BLaER1 treated with 17β-estradiol and CSF1 and Interleukin-3, amounts not matched to agents 10 nM and 100 nM (cell line): ENCODE measurements at regions not wholly inside any gene's neighbourhood (a gene's known extent, or its start where the extent isn't known, plus 50 kb on each side); places are given as distances from the start of the nearest gene placed in this dataset.

Experiments used
- H3K27ac ChIP-seq, 11 experiments: shearing (Covaris generic); formaldehyde crosslinking; 2 replicates each; pipeline ENCODE4 v1.8.1; 2022
- H3K27me3 ChIP-seq, 11 experiments: shearing (Covaris generic); formaldehyde crosslinking; 2 replicates each; pipeline ENCODE4 v1.8.1; 2022
- H3K36me3 ChIP-seq, 11 experiments: shearing (Covaris generic); formaldehyde crosslinking; 2 replicates each; pipeline ENCODE4 v1.8.1; 2022
- H3K4me1 ChIP-seq, 10 experiments: shearing (Covaris generic); formaldehyde crosslinking; 2 replicates each; pipeline ENCODE4 v1.8.1; 2022
- H3K4me2 ChIP-seq, 11 experiments: shearing (Covaris generic); formaldehyde crosslinking; 2 replicates each; pipeline ENCODE4 v1.8.1; 2022
- H3K4me3 ChIP-seq, 10 experiments: shearing (Covaris generic); formaldehyde crosslinking; 2 replicates each; pipeline ENCODE4 v1.8.1; 2022
- H3K9ac ChIP-seq, 11 experiments: shearing (Covaris generic); formaldehyde crosslinking; 2 replicates each; pipeline ENCODE4 v1.8.1; 2022
- H3K9me3 ChIP-seq, 11 experiments: shearing (Covaris generic); formaldehyde crosslinking; replicated peaks in 1 of 11; 2 replicates each; pipeline ENCODE4 v1.8.1; 2022
- H4K20me1 ChIP-seq, 11 experiments: shearing (Covaris generic); formaldehyde crosslinking; 2 replicates each; pipeline ENCODE4 v1.8.1; 2022
- Cebpa-rat ChIP-seq, 11 experiments: shearing (Covaris generic); IDR thresholded peaks; 2 replicates each; pipeline ENCODE4 v1.8.1; 2022

DNA sequence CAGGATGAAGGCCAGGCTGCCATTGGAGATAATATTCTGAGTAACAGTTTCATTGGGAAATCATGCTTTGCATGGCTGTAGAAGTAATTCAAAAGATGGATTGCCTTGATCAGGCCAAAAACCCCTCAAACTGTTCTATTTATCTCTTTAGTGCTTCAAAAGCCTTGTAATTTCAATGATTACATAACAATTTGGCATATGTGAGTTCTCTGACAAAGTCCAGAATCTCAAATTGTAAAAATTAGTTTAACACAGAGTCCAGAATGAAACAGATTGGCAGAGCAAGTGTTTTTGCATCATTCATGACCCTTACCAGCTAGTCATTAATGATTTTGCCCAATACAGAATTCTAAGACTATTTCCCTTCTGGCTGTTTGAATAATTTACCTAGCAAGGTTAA lies 347.3 kb downstream of the SPRY1 start:
- no peak overlapping the region for H3K27ac ChIP-seq
- no peaks in the 10 kb centered on the region for H4K20me1 ChIP-seq
- H3K4me2 ChIP-seq, result no peak overlapping the region
- TF ChIP-seq Cebpa-rat (IDR thresholded peaks at IDR 0.05), result no peak
- no peaks in the 10 kb centered on the region for H3K36me3 ChIP-seq
- H3K4me3 ChIP-seq, result no peak overlapping the region
- H3K27me3 ChIP-seq, result no peaks in the 10 kb centered on the region
- no peaks in the 10 kb centered on the region for H3K9me3 ChIP-seq
- H3K9ac ChIP-seq, result no peak overlapping the region
- peaks cover 4 to 7% (median 6%) of the 10 kb centered on the region in 10 experiments; a peak in 12 of 20 replicates for H3K4me1 ChIP-seq

DNA sequence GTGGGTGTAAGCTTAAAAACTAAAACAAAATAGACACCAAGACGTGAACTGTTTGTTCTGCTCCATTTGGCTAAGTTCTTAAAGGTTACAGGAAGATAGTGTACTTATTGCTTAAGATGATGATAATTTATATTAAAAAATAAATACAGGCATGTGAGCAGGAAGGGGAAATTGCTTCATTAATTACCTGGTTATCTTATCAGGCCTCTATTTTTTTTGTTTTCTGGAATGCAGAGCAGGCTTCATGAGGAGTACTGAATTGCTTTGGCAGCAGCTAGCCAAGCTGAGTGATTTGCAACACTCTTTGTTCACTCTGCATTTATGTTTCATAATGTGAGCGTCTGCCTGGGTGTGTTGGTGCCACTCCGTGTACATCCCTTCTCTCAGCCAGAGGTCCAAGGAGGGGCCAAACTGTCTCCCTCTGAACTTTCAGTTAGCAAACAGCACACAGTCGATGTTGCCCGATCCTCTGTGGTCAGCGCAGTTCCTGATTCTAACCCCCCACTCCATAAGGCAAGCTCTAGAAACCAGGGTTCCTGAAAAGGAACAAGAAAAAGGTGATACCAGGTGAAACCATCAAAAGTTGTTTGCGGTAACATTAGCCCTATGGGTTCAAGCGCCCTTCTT lies 348.2 kb downstream of the SPRY1 start:
- Histone ChIP-seq H3K9me3 (no peaks in the 10 kb centered on the region), H3K9ac (no peak overlapping the region), H3K4me3 (no peak overlapping the region), H3K27me3 (no peaks in the 10 kb centered on the region), H4K20me1 (no peaks in the 10 kb centered on the region), H3K4me2 (no peak overlapping the region), H3K4me1 (peaks cover 4 to 7% (median 6%) of the 10 kb centered on the region in 10 experiments; a peak in 12 of 20 replicates), H3K36me3 (no peaks in the 10 kb centered on the region), H3K27ac (no peak overlapping the region)
- TF ChIP-seq Cebpa-rat (IDR thresholded peaks at IDR 0.05), result no peak

DNA sequence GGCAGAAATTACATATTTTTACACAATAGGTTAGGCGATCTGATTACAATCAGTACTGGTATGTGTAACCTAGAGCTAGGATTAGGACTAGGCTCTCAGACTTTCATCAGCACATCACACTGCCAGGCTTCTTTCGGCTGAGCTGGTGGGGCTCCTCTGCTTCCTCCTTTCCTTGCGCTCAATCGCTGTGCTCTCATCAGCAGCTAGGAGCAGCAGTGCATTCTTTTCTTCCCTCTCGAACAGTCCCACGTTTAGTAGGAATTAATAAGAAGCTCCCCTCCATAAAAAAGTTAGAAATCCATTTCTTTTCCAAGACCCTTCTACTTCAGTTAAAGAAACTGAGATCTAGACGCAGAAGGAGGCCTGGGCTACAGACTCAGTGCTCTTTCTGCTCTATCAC lies 350.4 kb downstream of the SPRY1 start:
- no peak overlapping the region for H3K4me2 ChIP-seq
- no peak overlapping the region for H3K27ac ChIP-seq
- H3K4me3 ChIP-seq, result no peak overlapping the region
- H3K27me3 ChIP-seq, result no peaks in the 10 kb centered on the region
- H3K36me3 ChIP-seq, result no peaks in the 10 kb centered on the region
- H3K9ac ChIP-seq, result no peak overlapping the region
- H3K9me3 ChIP-seq, result no peaks in the 10 kb centered on the region
- peaks cover under 1 to 2% (median 2%) of the 10 kb centered on the region in 10 experiments; a peak in 11 of 20 replicates for H3K4me1 ChIP-seq
- no peaks in the 10 kb centered on the region for H4K20me1 ChIP-seq
- no peak for TF ChIP-seq Cebpa-rat (IDR thresholded peaks at IDR 0.05)

DNA sequence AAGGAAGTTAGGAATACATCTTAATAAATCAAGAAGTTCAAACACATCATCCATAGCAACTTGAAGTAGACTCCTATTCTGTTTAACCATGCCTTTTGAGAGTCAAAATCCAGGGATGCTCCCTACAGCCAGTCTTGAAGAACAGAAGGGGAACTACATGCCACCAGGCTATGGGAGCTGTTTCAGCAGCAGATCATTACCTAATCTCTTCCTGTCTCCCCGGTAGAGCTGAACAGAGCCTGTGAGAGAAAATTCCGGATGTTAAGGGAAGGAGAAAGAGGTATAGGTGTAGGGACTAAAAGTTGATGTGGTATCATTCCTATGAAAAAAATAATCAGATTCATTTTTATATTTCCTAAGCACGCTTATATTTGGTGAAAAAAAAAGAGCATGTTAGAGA lies 352.2 kb downstream of the SPRY1 start:
- Histone ChIP-seq H3K9ac (no peak overlapping the region), H3K4me2 (no peak overlapping the region), H3K4me1 (no peaks in the 10 kb centered on the region), H3K4me3 (no peak overlapping the region), H4K20me1 (no peaks in the 10 kb centered on the region), H3K27me3 (no peaks in the 10 kb centered on the region), H3K27ac (no peak overlapping the region), H3K9me3 (no peaks in the 10 kb centered on the region), H3K36me3 (no peaks in the 10 kb centered on the region)
- TF ChIP-seq Cebpa-rat (IDR thresholded peaks at IDR 0.05), result no peak

DNA sequence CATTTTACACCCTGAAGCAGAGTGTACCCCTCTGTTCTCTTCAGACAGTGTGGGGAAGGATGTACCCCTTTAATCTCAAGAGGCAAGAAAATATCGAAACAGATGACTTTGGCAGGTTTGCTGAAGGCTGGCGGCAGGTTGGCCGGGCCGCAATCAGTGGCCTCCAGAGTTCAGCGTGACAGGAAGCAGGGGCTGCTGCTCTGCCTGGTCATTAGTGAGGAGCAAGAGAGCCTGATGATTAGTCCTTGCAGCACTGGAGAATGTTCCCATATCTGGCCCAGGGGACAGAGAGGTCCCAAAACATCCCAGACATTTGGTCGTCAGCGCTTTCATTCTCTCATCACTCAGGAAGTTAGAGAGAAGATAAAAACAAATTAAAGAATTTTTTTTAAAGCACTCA lies 352.8 kb downstream of the SPRY1 start:
- Histone ChIP-seq H3K9ac (no peak overlapping the region), H3K36me3 (no peaks in the 10 kb centered on the region), H3K27ac (no peak overlapping the region), H3K4me2 (no peak overlapping the region), H3K4me1 (no peaks in the 10 kb centered on the region), H3K4me3 (no peak overlapping the region), H3K27me3 (no peaks in the 10 kb centered on the region), H4K20me1 (no peaks in the 10 kb centered on the region), H3K9me3 (no peaks in the 10 kb centered on the region)
- no peak for TF ChIP-seq Cebpa-rat (IDR thresholded peaks at IDR 0.05)

DNA sequence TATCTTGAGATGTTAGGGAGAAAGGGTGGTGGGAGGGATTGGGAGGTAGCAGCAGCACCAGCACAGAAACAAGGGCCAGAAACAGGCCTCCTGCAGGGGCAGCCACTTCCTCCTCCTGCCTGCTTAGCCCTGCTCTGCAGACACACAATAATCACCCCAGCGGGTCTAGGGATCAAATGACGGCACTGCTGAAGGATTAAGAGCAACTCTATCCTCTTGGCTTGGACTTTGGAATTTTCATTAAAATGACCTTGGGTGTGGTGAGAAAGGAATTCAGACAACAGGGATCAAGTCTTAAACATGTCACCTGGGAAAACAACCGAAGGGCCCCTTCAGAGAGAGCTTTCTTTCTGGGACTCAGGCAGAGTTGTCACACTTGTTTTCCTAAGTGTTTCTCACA lies 353.4 kb downstream of the SPRY1 start:
- no peaks in the 10 kb centered on the region for H3K27me3 ChIP-seq
- no peak overlapping the region for H3K27ac ChIP-seq
- no peak overlapping the region for H3K4me3 ChIP-seq
- no peaks in the 10 kb centered on the region for H3K9me3 ChIP-seq
- no peak overlapping the region for H3K9ac ChIP-seq
- H3K4me1 ChIP-seq, result no peaks in the 10 kb centered on the region
- TF ChIP-seq Cebpa-rat (IDR thresholded peaks at IDR 0.05), result no peak
- H3K36me3 ChIP-seq, result no peaks in the 10 kb centered on the region
- no peaks in the 10 kb centered on the region for H4K20me1 ChIP-seq
- no peak overlapping the region for H3K4me2 ChIP-seq

DNA sequence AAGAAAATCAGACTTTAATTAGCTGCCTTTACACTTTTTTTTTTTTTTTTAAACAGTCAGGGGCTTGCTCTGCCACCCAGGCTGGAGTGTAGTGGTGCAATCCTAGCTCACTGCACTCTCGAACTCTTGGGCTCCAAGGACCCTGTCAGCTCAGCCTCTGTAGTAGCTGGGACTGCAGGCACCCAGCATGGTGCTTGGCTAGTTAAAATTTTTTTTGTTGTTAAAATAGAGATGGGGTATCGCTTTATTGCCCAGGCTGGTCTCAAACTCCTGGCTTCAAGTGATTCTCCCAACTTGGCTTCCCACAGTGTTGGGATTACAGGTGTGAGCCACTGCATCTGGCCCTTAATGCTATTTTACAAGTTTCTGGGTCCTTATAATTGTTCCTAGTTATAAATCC lies 359.1 kb downstream of the SPRY1 start:
- H4K20me1 ChIP-seq, result no peaks in the 10 kb centered on the region
- no peaks in the 10 kb centered on the region for H3K4me1 ChIP-seq
- no peak overlapping the region for H3K27ac ChIP-seq
- no peak for TF ChIP-seq Cebpa-rat (IDR thresholded peaks at IDR 0.05)
- H3K4me3 ChIP-seq, result no peak overlapping the region
- no peak overlapping the region for H3K4me2 ChIP-seq
- no peaks in the 10 kb centered on the region for H3K36me3 ChIP-seq
- no peaks in the 10 kb centered on the region for H3K27me3 ChIP-seq
- no peaks in the 10 kb centered on the region for H3K9me3 ChIP-seq
- H3K9ac ChIP-seq, result no peak overlapping the region

DNA sequence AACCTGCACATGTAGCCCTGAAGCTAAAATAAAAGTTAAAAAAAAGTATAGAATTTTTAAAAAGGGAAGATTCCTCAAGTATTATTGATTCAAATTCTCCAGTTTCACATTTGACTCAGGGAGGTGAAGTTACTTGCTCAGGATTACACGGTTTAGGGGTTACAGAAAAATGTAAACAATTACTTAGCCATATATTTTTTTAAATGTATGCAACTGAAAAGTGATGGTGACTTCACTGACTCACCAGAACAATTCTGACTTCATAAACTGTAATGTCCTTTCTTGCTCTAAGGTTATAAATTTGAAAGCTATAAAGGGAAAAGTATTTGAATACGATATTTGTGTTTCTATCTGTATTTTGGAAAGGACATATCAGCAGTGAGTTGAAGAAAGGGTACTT lies 371.2 kb downstream of the SPRY1 start:
- Histone ChIP-seq H3K36me3 (no peaks in the 10 kb centered on the region), H4K20me1 (no peaks in the 10 kb centered on the region), H3K4me2 (no peak overlapping the region), H3K9ac (no peak overlapping the region), H3K4me1 (no peaks in the 10 kb centered on the region), H3K27me3 (no peaks in the 10 kb centered on the region), H3K4me3 (no peak overlapping the region), H3K9me3 (no peaks in the 10 kb centered on the region), H3K27ac (no peak overlapping the region)
- no peak for TF ChIP-seq Cebpa-rat (IDR thresholded peaks at IDR 0.05)

DNA sequence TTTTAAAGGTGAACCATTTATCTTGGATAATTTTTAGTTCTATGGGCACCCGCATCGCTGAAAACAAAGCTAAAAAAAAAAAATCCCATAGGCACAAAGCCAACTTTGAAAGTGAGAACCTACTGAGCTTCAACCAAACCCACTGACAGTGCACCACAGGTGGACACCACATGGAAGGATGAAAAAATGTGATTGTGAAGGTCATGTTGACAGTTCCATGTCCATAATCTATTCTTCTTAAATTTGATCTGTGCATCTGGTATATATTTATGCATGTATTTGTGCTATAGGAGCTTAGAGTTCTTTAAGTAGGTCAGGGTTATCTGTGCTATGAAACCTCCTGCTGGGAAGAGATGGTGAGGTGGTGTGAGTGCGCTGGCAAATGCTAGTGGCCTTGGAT lies 374.3 kb downstream of the SPRY1 start:
- no peak for TF ChIP-seq Cebpa-rat (IDR thresholded peaks at IDR 0.05)
- H4K20me1 ChIP-seq, result no peaks in the 10 kb centered on the region
- H3K4me1 ChIP-seq, result no peaks in the 10 kb centered on the region
- H3K36me3 ChIP-seq, result no peaks in the 10 kb centered on the region
- H3K4me2 ChIP-seq, result no peak overlapping the region
- no peak overlapping the region for H3K27ac ChIP-seq
- no peak overlapping the region for H3K4me3 ChIP-seq
- H3K9me3 ChIP-seq, result no peaks in the 10 kb centered on the region
- H3K9ac ChIP-seq, result no peak overlapping the region
- no peaks in the 10 kb centered on the region for H3K27me3 ChIP-seq

DNA sequence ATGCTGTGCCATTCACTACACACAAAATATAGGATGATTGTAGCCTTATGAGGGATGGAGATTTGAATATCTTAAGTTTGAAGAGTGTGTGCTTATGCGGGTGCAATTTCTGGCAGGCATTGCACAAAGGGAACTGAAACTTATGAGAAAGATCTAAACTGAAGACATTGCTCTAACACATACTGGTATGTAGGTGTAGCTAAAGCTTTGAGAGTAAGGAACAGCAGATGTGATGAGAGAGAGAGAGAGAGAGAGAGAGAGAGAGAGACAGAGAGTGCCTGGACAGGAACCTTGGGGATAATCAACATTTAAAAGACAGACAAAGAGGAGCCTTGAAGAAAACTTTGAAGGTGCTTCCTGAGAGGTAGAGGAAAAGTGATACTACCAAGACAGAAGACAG lies 379.7 kb downstream of the SPRY1 start:
- H3K9me3 ChIP-seq, result no peaks in the 10 kb centered on the region
- H3K4me1 ChIP-seq, result no peaks in the 10 kb centered on the region
- no peak overlapping the region for H3K4me3 ChIP-seq
- no peaks in the 10 kb centered on the region for H4K20me1 ChIP-seq
- no peak overlapping the region for H3K27ac ChIP-seq
- no peak overlapping the region for H3K9ac ChIP-seq
- H3K27me3 ChIP-seq, result no peaks in the 10 kb centered on the region
- no peak overlapping the region for H3K4me2 ChIP-seq
- H3K36me3 ChIP-seq, result no peaks in the 10 kb centered on the region
- TF ChIP-seq Cebpa-rat (IDR thresholded peaks at IDR 0.05), result no peak
